ENCODE measurements at regions not wholly inside any gene's neighbourhood (a gene's known extent, or its start where the extent isn't known, plus 50 kb on each side); places are given as distances from the start of the nearest gene placed in this dataset.

- no peaks in the 10 kb centered on the region for H4K20me1 ChIP-seq (ENCODE audit: insufficient read depth, poor library complexity, severe bottlenecking)
- H3K36me3 ChIP-seq (replicated peaks; ENCODE audit: insufficient read depth, low read depth): no peaks in the 10 kb centered on the region
- no peak overlapping the region for H3K27ac ChIP-seq
- H3K4me3 ChIP-seq: no peak overlapping the region
- H3K27me3 ChIP-seq: no peaks in the 10 kb centered on the region
- no peaks in the 10 kb centered on the region for H3K79me2 ChIP-seq
- H3K4me2 ChIP-seq: no peak overlapping the region
- no peak overlapping the region for H2AFZ ChIP-seq
- TF ChIP-seq EZH2 (IDR thresholded peaks at IDR 0.05; ENCODE audit: borderline replicate concordance) (no peak), CTCF (IDR thresholded peaks at IDR 0.05; ENCODE audit: poor library complexity) (no peak), EZH2phosphoT487 (IDR thresholded peaks at IDR 0.05; ENCODE audit: low read depth, severe bottlenecking, unreplicated experiment) (no peak)
- H3K9me3 ChIP-seq (ENCODE audit: low read depth): no peaks in the 10 kb centered on the region
- no peak for DNase-seq (ENCODE audit: low spot score)
- no peaks in the 10 kb centered on the region for H3K4me1 ChIP-seq (ENCODE audit: insufficient read depth)
- H3K9me2 ChIP-seq (replicated peaks; ENCODE audit: insufficient read depth): no peaks in the 10 kb centered on the region
- WGBS (ENCODE audit: low lambda C conversion rate, missing lambda C conversion rate): 82% methylated on average over 1 of the region's 1 CpG
These were observed 1295.5 kb upstream of the LRRTM1 start for GRCh38 chr2:81600088-81600487.

GRCh38 chr2:81598453-81598852 lies 1293.9 kb upstream of the LRRTM1 start:
- Histone ChIP-seq H3K27ac (no peak overlapping the region), H3K4me2 (no peak overlapping the region), H3K4me1 (ENCODE audit: insufficient read depth) (no peaks in the 10 kb centered on the region), H3K4me3 (no peak overlapping the region), H3K9me2 (replicated peaks; ENCODE audit: insufficient read depth) (no peaks in the 10 kb centered on the region), H3K36me3 (replicated peaks; ENCODE audit: insufficient read depth, low read depth) (no peaks in the 10 kb centered on the region), H3K79me2 (no peaks in the 10 kb centered on the region), H3K27me3 (no peaks in the 10 kb centered on the region), H2AFZ (no peak overlapping the region), H4K20me1 (ENCODE audit: insufficient read depth, poor library complexity, severe bottlenecking) (no peaks in the 10 kb centered on the region), H3K9me3 (ENCODE audit: low read depth) (no peaks in the 10 kb centered on the region)
- no peak for TF ChIP-seq CTCF (IDR thresholded peaks at IDR 0.05; ENCODE audit: poor library complexity)
- no peak for TF ChIP-seq EZH2phosphoT487 (IDR thresholded peaks at IDR 0.05; ENCODE audit: low read depth, severe bottlenecking, unreplicated experiment)
- TF ChIP-seq EZH2 (IDR thresholded peaks at IDR 0.05; ENCODE audit: borderline replicate concordance): no peak
- DNase-seq (ENCODE audit: low spot score): no peak
- 82% methylated on average over 5 of the region's 5 CpGs for WGBS (ENCODE audit: low lambda C conversion rate, missing lambda C conversion rate)

- H3K79me2 ChIP-seq: no peaks in the 10 kb centered on the region
- no peaks in the 10 kb centered on the region for H4K20me1 ChIP-seq (ENCODE audit: insufficient read depth, poor library complexity, severe bottlenecking)
- no peaks in the 10 kb centered on the region for H3K36me3 ChIP-seq (replicated peaks; ENCODE audit: insufficient read depth, low read depth)
- no peaks in the 10 kb centered on the region for H3K9me3 ChIP-seq (ENCODE audit: low read depth)
- H3K27ac ChIP-seq: no peak overlapping the region
- H3K27me3 ChIP-seq: no peaks in the 10 kb centered on the region
- no peaks in the 10 kb centered on the region for H3K9me2 ChIP-seq (replicated peaks; ENCODE audit: insufficient read depth)
- 79% methylated on average over 2 of the region's 2 CpGs for WGBS (ENCODE audit: low lambda C conversion rate, missing lambda C conversion rate)
- TF ChIP-seq EZH2 (IDR thresholded peaks at IDR 0.05; ENCODE audit: borderline replicate concordance) (no peak), CTCF (IDR thresholded peaks at IDR 0.05; ENCODE audit: poor library complexity) (no peak), EZH2phosphoT487 (IDR thresholded peaks at IDR 0.05; ENCODE audit: low read depth, severe bottlenecking, unreplicated experiment) (no peak)
- no peaks in the 10 kb centered on the region for H3K4me1 ChIP-seq (ENCODE audit: insufficient read depth)
- no peak overlapping the region for H2AFZ ChIP-seq
- no peak overlapping the region for H3K4me3 ChIP-seq
- no peak overlapping the region for H3K4me2 ChIP-seq
- DNase-seq (ENCODE audit: low spot score): no peak
These were observed 1284.9 kb upstream of the LRRTM1 start for GRCh38 chr2:81589406-81589805.
